Body of pancreas (tissue), 4 donors: ENCODE measurements at regions not wholly inside any gene's neighbourhood (a gene's known extent, or its start where the extent isn't known, plus 50 kb on each side); places are given as distances from the start of the nearest gene placed in this dataset.
"Not testable (repeated sequence)": the region's sequence is repeated elsewhere in the genome, so short reads cannot be mapped to it uniquely, and the experiment has no call there.

ENCODE experiments used
- ATAC-seq: fragments of 150-250 bp; one replicate; pipeline ENCODE4 v1.9.1; 2016
- DNase-seq, 4 donors: peaks; one replicate each; pipeline ENCODE4 v3.0.0-alpha.2; 2019
- H3K27ac ChIP-seq, 4 donors: fragments of 200-600 bp; sonication (generic); 1 replicate in 3 of 4; 2 replicates in 1 of 4; pipeline versions ENCODE4 v1.5.1 to v1.6.1; 2016 to 2019; ENCODE audit warnings: mild to moderate bottlenecking in 1 of 4, mixed read lengths in 1 of 4, moderate library complexity in 1 of 4
- H3K27me3 ChIP-seq, 2 donors: fragments of 200-600 bp; sonication (generic); one replicate each; pipeline ENCODE4 v1.6.0; 2016; ENCODE audit warnings: mild to moderate bottlenecking in 1 of 2
- H3K36me3 ChIP-seq, 2 donors: fragments of 200-600 bp; sonication (generic); replicated peaks in 1 of 2; 2 replicates each; pipeline ENCODE4 v1.5.1; 2016; ENCODE audit warnings: low read depth in 2 of 2; ENCODE audit not compliant: insufficient read depth in 1 of 2
- H3K4me1 ChIP-seq: fragments of 200-600 bp; sonication (generic); one replicate; pipeline ENCODE4 v1.6.0; 2016
- H3K4me3 ChIP-seq, 2 donors: fragments of 200-600 bp; sonication (generic); 1 replicate in 1 of 2; 2 replicates in 1 of 2; pipeline ENCODE4 v1.5.1; 2016 to 2019
- H3K9me3 ChIP-seq, 3 donors: fragments of 200-600 bp; sonication (generic); 1 replicate in 2 of 3; 2 replicates in 1 of 3; pipeline ENCODE4 v1.5.1; 2016
- CTCF ChIP-seq, 7 experiments: fragments of 450-650 bp in 4 of 7; fragments of 200-600 bp in 3 of 7; sonication (generic) in 3 of 7; IDR thresholded peaks; one replicate each; pipeline ENCODE4 v1.5.1; 2016 to 2019; ENCODE audit warnings: antibody characterized with exemption in 7 of 7
- POLR2A ChIP-seq, 3 donors: fragments of 450-650 bp; IDR thresholded peaks; one replicate each; pipeline ENCODE4 v1.6.1; 2016; ENCODE audit warnings: antibody characterized with exemption in 3 of 3, mild to moderate bottlenecking in 2 of 3
- WGBS, 2 donors: methylation state at CpG; one replicate each; pipeline ENCODE4 v1.1.5; 2017; 5-methylcytosine and 5-hydroxymethylcytosine counted together
- intact Hi-C: fragments of 100-400 bp; cut with DNase I; formaldehyde crosslinking; loops from one replicate; pipeline ENCODE4 v1.15.1; 2023

- Histone ChIP-seq H3K27me3 (no peaks in the 10 kb centered on the region), H3K36me3 (no peaks in the 10 kb centered on the region), H3K9me3 (peaks cover 0 to 8% (median 0%) of the 10 kb centered on the region in 3 donors), H3K27ac (no peak overlapping the region), H3K4me3 (no peak overlapping the region), H3K4me1 (no peaks in the 10 kb centered on the region)
- intact Hi-C loops: no loop called here
- ATAC-seq (no peak), DNase-seq (no peak)
- TF ChIP-seq POLR2A (IDR thresholded peaks at IDR 0.05) (no peak), CTCF (IDR thresholded peaks at IDR 0.05) (no peak)
- WGBS, 2 donors: 49 to 67% methylated on average over 3 of the region's 3 CpGs
Measured at GRCh38 chr5:17333755-17334154, 116.3 kb downstream of the BASP1 start.

- DNase-seq (no peak), ATAC-seq (no peak)
- H3K4me1 ChIP-seq: no peaks in the 10 kb centered on the region
- H3K4me3 ChIP-seq: no peak overlapping the region
- 40 to 67% methylated on average over 1 of the region's 1 CpG for WGBS, 2 donors
- H3K9me3 ChIP-seq: peaks cover 0 to 8% (median 0%) of the 10 kb centered on the region in 3 donors
- no peaks in the 10 kb centered on the region for H3K27me3 ChIP-seq
- H3K36me3 ChIP-seq: no peaks in the 10 kb centered on the region
- no peak for TF ChIP-seq CTCF (IDR thresholded peaks at IDR 0.05)
- TF ChIP-seq POLR2A (IDR thresholded peaks at IDR 0.05): no peak
- no peak overlapping the region for H3K27ac ChIP-seq
- intact Hi-C loops: no loop called here
Measured at GRCh38 chr5:17336054-17336453, 118.6 kb downstream of the BASP1 start.

- DNase-seq, intact Hi-C loops, ATAC-seq, H3K27ac ChIP-seq, H3K9me3 ChIP-seq, H3K27me3 ChIP-seq, H3K4me3 ChIP-seq, H3K4me1 ChIP-seq, H3K36me3 ChIP-seq: not testable (repeated sequence)
- 35 to 68% methylated on average over 3 of the region's 3 CpGs for WGBS, 2 donors
Measured at GRCh38 chr5:17336723-17337122, 119.3 kb downstream of the BASP1 start.

- Histone ChIP-seq H3K4me3 (no peak overlapping the region), H3K36me3 (no peaks in the 10 kb centered on the region), H3K27me3 (no peaks in the 10 kb centered on the region), H3K9me3 (peaks cover 0 to 8% (median 0%) of the 10 kb centered on the region in 3 donors), H3K27ac (no peak overlapping the region), H3K4me1 (no peaks in the 10 kb centered on the region)
- 48 to 88% methylated on average over 1 of the region's 1 CpG for WGBS, 2 donors
- intact Hi-C loops: no loop called here
- DNase-seq (no peak), ATAC-seq (no peak)
- no peak for TF ChIP-seq CTCF (IDR thresholded peaks at IDR 0.05)
- no peak for TF ChIP-seq POLR2A (IDR thresholded peaks at IDR 0.05)
Measured at GRCh38 chr5:17339841-17340240, 122.4 kb downstream of the BASP1 start.

DNA sequence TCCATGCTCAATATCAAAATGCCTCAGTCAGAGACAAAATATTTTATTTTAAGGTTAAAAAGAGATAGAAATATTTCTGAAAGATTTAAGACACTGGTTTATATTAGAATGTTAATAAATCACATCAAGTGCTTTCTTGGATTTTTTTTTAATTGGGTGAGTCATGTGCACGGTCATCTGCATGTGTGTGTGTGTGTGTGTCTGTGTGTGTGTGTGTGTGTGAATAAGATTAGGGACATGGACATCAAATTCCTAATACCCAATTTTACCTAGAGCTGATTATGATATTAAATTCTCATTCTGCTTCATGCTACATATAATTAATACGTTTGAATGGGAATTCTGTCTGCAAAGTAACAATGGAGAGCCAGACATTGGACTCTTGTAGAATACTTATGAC, 122.9 kb downstream of the BASP1 start:
- H3K27me3 ChIP-seq: no peaks in the 10 kb centered on the region
- WGBS, 2 donors: 34 to 35% methylated on average over 2 of the region's 2 CpGs
- H3K36me3 ChIP-seq: no peaks in the 10 kb centered on the region
- no peak for TF ChIP-seq POLR2A (IDR thresholded peaks at IDR 0.05)
- no peak for TF ChIP-seq CTCF (IDR thresholded peaks at IDR 0.05)
- H3K9me3 ChIP-seq: peaks cover 0 to 8% (median 0%) of the 10 kb centered on the region in 3 donors
- no peaks in the 10 kb centered on the region for H3K4me1 ChIP-seq
- no peak overlapping the region for H3K4me3 ChIP-seq
- ATAC-seq: no peak
- intact Hi-C loops: no loop called here
- H3K27ac ChIP-seq: no peak overlapping the region
- no peak for DNase-seq
